Lower leg skin (tissue), 3 donors: ENCODE measurements at regions not wholly inside any gene's neighbourhood (a gene's known extent, or its start where the extent isn't known, plus 50 kb on each side); places are given as distances from the start of the nearest gene placed in this dataset.
"Not testable (repeated sequence)": the region's sequence is repeated elsewhere in the genome, so short reads cannot be mapped to it uniquely, and the experiment has no call there.

Experiments used
- CTCF ChIP-seq, 3 donors: fragments of 450-650 bp; IDR thresholded peaks; one replicate each; pipeline ENCODE4 v1.5.1; 2016; ENCODE audit warnings: antibody characterized with exemption in 3 of 3, mild to moderate bottlenecking in 3 of 3, moderate library complexity in 2 of 3
- POLR2A ChIP-seq, 2 donors: fragments of 450-650 bp; IDR thresholded peaks; one replicate each; pipeline ENCODE4 v1.6.1; 2016 to 2017; ENCODE audit warnings: antibody characterized with exemption in 2 of 2, mild to moderate bottlenecking in 1 of 2, moderate library complexity in 1 of 2

DNA sequence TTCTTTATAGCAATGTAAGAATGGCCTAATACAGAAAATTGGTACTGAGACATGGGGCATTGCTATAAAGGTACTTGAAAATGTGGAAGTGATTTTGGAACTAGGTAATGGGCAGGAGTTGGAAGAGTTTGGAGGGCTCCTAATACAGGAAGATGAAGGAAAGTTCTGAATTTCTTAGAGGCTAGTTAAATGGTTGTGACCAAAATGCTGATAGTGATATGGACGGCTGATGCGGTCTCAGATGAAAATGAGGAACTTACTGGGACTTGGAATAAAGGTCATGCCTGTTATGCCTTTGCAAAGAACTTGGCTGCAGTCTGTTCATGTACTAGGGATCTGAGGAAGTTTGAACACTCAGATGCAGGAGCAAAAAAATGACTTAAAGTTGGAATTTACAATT lies 132.2 kb upstream of the ZNG1F start:
- not testable (repeated sequence) for TF ChIP-seq CTCF, POLR2A (IDR thresholded peaks at IDR 0.05)
